ENCODE measurements at regions not wholly inside any gene's neighbourhood (a gene's known extent, or its start where the extent isn't known, plus 50 kb on each side); places are given as distances from the start of the nearest gene placed in this dataset.

GRCh38 chr16:6114691-6115090 is 1017.1 kb upstream of the EEF2KMT start:
- H3K36me3 ChIP-seq = no peaks in the 10 kb centered on the region
- no peaks in the 10 kb centered on the region for H3K27me3 ChIP-seq (replicated peaks in 1 of 7)
- H3K27ac ChIP-seq = no peak overlapping the region
- TF ChIP-seq CTCF (IDR thresholded peaks at IDR 0.05 in 8 of 11, conservative IDR thresholded peaks at IDR 0.05 in 3 of 11) = no peak
- TF ChIP-seq POLR2A (IDR thresholded peaks at IDR 0.05) = no peak
- no peak for TF ChIP-seq POLR2AphosphoS5 (IDR thresholded peaks at IDR 0.05)
- no peak for DNase-seq
- 63 to 94% (median 66%) methylated on average over 2 of the region's 2 CpGs for WGBS, 5 donors
- intact Hi-C loops (cut with DNase I; ENCODE audit: low total_unique reads) = no loop called here
- H3K4me1 ChIP-seq = no peaks in the 10 kb centered on the region
- H3K9me3 ChIP-seq = peaks cover 0 to 21% (median 0%) of the 10 kb centered on the region in 8 donors
- no peak overlapping the region for H3K4me3 ChIP-seq

- no peak overlapping the region for H3K4me3 ChIP-seq
- H3K27ac ChIP-seq = no peak overlapping the region
- DNase-seq = no peak
- no peaks in the 10 kb centered on the region for H3K27me3 ChIP-seq (replicated peaks in 1 of 7)
- no peak for TF ChIP-seq CTCF (IDR thresholded peaks at IDR 0.05 in 8 of 11, conservative IDR thresholded peaks at IDR 0.05 in 3 of 11)
- TF ChIP-seq POLR2AphosphoS5 (IDR thresholded peaks at IDR 0.05) = no peak
- TF ChIP-seq POLR2A (IDR thresholded peaks at IDR 0.05) = no peak
- intact Hi-C loops (cut with DNase I; ENCODE audit: low total_unique reads) = no loop called here
- no peaks in the 10 kb centered on the region for H3K4me1 ChIP-seq
- peaks cover 0 to 16% (median 0%) of the 10 kb centered on the region in 8 donors for H3K9me3 ChIP-seq
- no peaks in the 10 kb centered on the region for H3K36me3 ChIP-seq
- 64 to 76% (median 66%) methylated on average over 6 of the region's 6 CpGs for WGBS, 5 donors
These were observed 1016.2 kb upstream of the EEF2KMT start for GRCh38 chr16:6113749-6114148.

GRCh38 chr16:6112700-6113099 is 1015.1 kb upstream of the EEF2KMT start:
- Histone ChIP-seq H3K36me3 (no peaks in the 10 kb centered on the region), H3K27me3 (replicated peaks in 1 of 7) (no peaks in the 10 kb centered on the region), H3K9me3 (peaks cover 0 to 9% (median 0%) of the 10 kb centered on the region in 8 donors), H3K4me1 (no peaks in the 10 kb centered on the region), H3K4me3 (no peak overlapping the region), H3K27ac (no peak overlapping the region)
- DNase-seq = no peak
- TF ChIP-seq CTCF (IDR thresholded peaks at IDR 0.05 in 8 of 11, conservative IDR thresholded peaks at IDR 0.05 in 3 of 11) = no peak
- no peak for TF ChIP-seq POLR2AphosphoS5 (IDR thresholded peaks at IDR 0.05)
- no peak for TF ChIP-seq POLR2A (IDR thresholded peaks at IDR 0.05)
- 61 to 73% (median 62%) methylated on average over 2 of the region's 2 CpGs for WGBS, 5 donors
- intact Hi-C loops (cut with DNase I; ENCODE audit: low total_unique reads) = no loop called here

- no peak overlapping the region for H3K27ac ChIP-seq
- no peak for DNase-seq
- TF ChIP-seq POLR2A (IDR thresholded peaks at IDR 0.05) = no peak
- TF ChIP-seq POLR2AphosphoS5 (IDR thresholded peaks at IDR 0.05) = no peak
- TF ChIP-seq CTCF (IDR thresholded peaks at IDR 0.05 in 8 of 11, conservative IDR thresholded peaks at IDR 0.05 in 3 of 11) = no peak
- no peaks in the 10 kb centered on the region for H3K36me3 ChIP-seq
- intact Hi-C loops (cut with DNase I; ENCODE audit: low total_unique reads) = no loop called here
- 87 to 94% (median 92%) methylated on average over 1 of the region's 1 CpG for WGBS, 5 donors
- no peaks in the 10 kb centered on the region for H3K4me1 ChIP-seq
- no peaks in the 10 kb centered on the region for H3K27me3 ChIP-seq (replicated peaks in 1 of 7)
- no peak overlapping the region for H3K4me3 ChIP-seq
- H3K9me3 ChIP-seq = peaks cover 0 to 19% (median 3%) of the 10 kb centered on the region in 8 donors
These were observed 1013.8 kb upstream of the EEF2KMT start for GRCh38 chr16:6111390-6111789.
